ENCODE measurements at regions not wholly inside any gene's neighbourhood (a gene's known extent, or its start where the extent isn't known, plus 50 kb on each side); places are given as distances from the start of the nearest gene placed in this dataset.

- no peaks in the 10 kb centered on the region for H4K20me1 ChIP-seq (ENCODE audit: insufficient read depth, low read length)
- H3K4me2 ChIP-seq (ENCODE audit: insufficient read depth, low read length) = no peak overlapping the region
- H3K9me3 ChIP-seq (ENCODE audit: insufficient read depth, low read length, severe bottlenecking) = no peaks in the 10 kb centered on the region
- H3K27ac ChIP-seq (ENCODE audit: low read length) = no peak overlapping the region
- H3K27me3 ChIP-seq (ENCODE audit: insufficient read depth, low read length, poor library complexity) = peaks cover 7% of the 10 kb centered on the region
- no peak overlapping the region for H3K9ac ChIP-seq (ENCODE audit: low read depth, low read length)
- no peaks in the 10 kb centered on the region for H3K79me2 ChIP-seq (ENCODE audit: insufficient read depth, low read length)
- H3K4me1 ChIP-seq (ENCODE audit: insufficient read depth, low read length) = no peaks in the 10 kb centered on the region
- H3K36me3 ChIP-seq (ENCODE audit: insufficient read depth, low read length) = no peaks in the 10 kb centered on the region
- no peak overlapping the region for H2AFZ ChIP-seq (ENCODE audit: low read depth, low read length)
- TF ChIP-seq, protein P1, sequence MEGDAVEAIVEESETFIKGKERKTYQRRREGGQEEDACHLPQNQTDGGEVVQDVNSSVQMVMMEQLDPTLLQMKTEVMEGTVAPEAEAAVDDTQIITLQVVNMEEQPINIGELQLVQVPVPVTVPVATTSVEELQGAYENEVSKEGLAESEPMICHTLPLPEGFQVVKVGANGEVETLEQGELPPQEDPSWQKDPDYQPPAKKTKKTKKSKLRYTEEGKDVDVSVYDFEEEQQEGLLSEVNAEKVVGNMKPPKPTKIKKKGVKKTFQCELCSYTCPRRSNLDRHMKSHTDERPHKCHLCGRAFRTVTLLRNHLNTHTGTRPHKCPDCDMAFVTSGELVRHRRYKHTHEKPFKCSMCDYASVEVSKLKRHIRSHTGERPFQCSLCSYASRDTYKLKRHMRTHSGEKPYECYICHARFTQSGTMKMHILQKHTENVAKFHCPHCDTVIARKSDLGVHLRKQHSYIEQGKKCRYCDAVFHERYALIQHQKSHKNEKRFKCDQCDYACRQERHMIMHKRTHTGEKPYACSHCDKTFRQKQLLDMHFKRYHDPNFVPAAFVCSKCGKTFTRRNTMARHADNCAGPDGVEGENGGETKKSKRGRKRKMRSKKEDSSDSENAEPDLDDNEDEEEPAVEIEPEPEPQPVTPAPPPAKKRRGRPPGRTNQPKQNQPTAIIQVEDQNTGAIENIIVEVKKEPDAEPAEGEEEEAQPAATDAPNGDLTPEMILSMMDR (IDR thresholded peaks at IDR 0.05; ENCODE audit: borderline replicate concordance, extremely low read depth, low read length, poor library complexity, severe bottlenecking) = no peak
- no peak for TF ChIP-seq EZH2 (IDR thresholded peaks at IDR 0.05; ENCODE audit: borderline replicate concordance, low read depth, low read length, severe bottlenecking)
- DNase-seq (no peak), ATAC-seq (ENCODE audit: insufficient read depth, low read depth) (no peak)
- no peak overlapping the region for H3K4me3 ChIP-seq (ENCODE audit: low read depth in 1 of 2, low read length in 2 of 2)
Measured at GRCh38 chr16:86882586-86883280, 304.4 kb downstream of the FOXL1 start.

DNA sequence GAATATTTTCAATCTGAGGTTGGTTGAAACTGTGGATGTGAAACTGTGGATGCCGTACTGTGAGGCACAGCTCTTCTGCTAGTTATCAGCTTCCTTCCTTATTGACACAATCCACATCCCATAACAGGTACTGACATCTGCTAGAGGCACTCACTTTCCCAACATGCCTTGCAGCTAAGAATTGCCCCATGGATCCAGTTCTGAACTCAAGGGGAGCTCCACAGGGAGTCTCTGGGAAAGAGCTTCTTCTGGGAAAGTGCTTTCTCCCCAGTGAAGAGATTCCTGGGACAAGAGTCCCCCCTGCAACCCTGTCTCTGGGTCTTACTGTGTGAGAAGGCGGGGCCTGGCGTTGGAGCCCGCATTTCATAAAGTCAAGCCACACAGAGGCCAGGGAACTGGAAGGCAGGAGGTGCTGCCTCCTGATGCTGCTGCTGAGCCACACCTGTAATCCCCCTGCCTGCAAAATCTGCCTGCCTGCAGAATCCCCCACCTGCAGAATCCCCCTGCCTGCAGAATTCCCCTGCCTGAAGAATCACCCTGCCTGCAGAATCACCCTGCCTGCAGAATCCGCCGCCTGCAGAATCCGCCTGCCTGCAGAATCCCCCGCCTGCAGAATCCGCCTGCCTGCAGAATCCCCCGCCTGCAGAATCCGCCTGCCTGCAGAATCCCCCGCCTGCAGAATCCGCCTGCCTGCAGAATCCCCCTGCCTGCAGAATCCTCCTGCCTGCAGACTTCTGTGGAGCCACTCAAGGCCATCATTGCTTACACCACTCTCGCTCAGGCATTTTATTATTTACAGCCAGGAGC is 305.4 kb downstream of the FOXL1 start:
- DNase-seq (no peak), ATAC-seq (ENCODE audit: insufficient read depth, low read depth) (no peak)
- H2AFZ ChIP-seq (ENCODE audit: low read depth, low read length) = no peak overlapping the region

GRCh38 chr16:86884390-86884650 is 306.0 kb downstream of the FOXL1 start:
- Histone ChIP-seq H3K9me3 (ENCODE audit: insufficient read depth, low read length, severe bottlenecking) (no peaks in the 10 kb centered on the region), H3K4me3 (ENCODE audit: low read depth in 1 of 2, low read length in 2 of 2) (no peak overlapping the region), H3K79me2 (ENCODE audit: insufficient read depth, low read length) (no peaks in the 10 kb centered on the region), H4K20me1 (ENCODE audit: insufficient read depth, low read length) (no peaks in the 10 kb centered on the region), H3K36me3 (ENCODE audit: insufficient read depth, low read length) (no peaks in the 10 kb centered on the region), H3K27me3 (ENCODE audit: insufficient read depth, low read length, poor library complexity) (peaks cover 7% of the 10 kb centered on the region), H2AFZ (ENCODE audit: low read depth, low read length) (no peak overlapping the region), H3K9ac (ENCODE audit: low read depth, low read length) (no peak overlapping the region), H3K4me1 (ENCODE audit: insufficient read depth, low read length) (no peaks in the 10 kb centered on the region), H3K27ac (ENCODE audit: low read length) (no peak overlapping the region), H3K4me2 (ENCODE audit: insufficient read depth, low read length) (no peak overlapping the region)
- TF ChIP-seq EZH2 (IDR thresholded peaks at IDR 0.05; ENCODE audit: borderline replicate concordance, low read depth, low read length, severe bottlenecking) = no peak
- TF ChIP-seq, protein P1 (IDR thresholded peaks at IDR 0.05; ENCODE audit: borderline replicate concordance, extremely low read depth, low read length, poor library complexity, severe bottlenecking) = no peak
- DNase-seq (no peak), ATAC-seq (ENCODE audit: insufficient read depth, low read depth) (no peak)

More for the DNA sequence above, 305.4 kb downstream of the FOXL1 start:
- Histone ChIP-seq H3K27me3 (ENCODE audit: insufficient read depth, low read length, poor library complexity) (peaks cover 7% of the 10 kb centered on the region), H3K9me3 (ENCODE audit: insufficient read depth, low read length, severe bottlenecking) (no peaks in the 10 kb centered on the region), H3K4me1 (ENCODE audit: insufficient read depth, low read length) (no peaks in the 10 kb centered on the region), H4K20me1 (ENCODE audit: insufficient read depth, low read length) (no peaks in the 10 kb centered on the region), H3K36me3 (ENCODE audit: insufficient read depth, low read length) (no peaks in the 10 kb centered on the region), H3K4me3 (ENCODE audit: low read depth in 1 of 2, low read length in 2 of 2) (no peak overlapping the region), H3K9ac (ENCODE audit: low read depth, low read length) (no peak overlapping the region), H3K79me2 (ENCODE audit: insufficient read depth, low read length) (no peaks in the 10 kb centered on the region), H3K27ac (ENCODE audit: low read length) (no peak overlapping the region), H3K4me2 (ENCODE audit: insufficient read depth, low read length) (no peak overlapping the region)
- TF ChIP-seq EZH2 (IDR thresholded peaks at IDR 0.05; ENCODE audit: borderline replicate concordance, low read depth, low read length, severe bottlenecking) = no peak
- TF ChIP-seq, protein P1 (IDR thresholded peaks at IDR 0.05; ENCODE audit: borderline replicate concordance, extremely low read depth, low read length, poor library complexity, severe bottlenecking) = no peak
